Astrocyte (in vitro differentiated cells and primary cell): ENCODE measurements at regions not wholly inside any gene's neighbourhood (a gene's known extent, or its start where the extent isn't known, plus 50 kb on each side); places are given as distances from the start of the nearest gene placed in this dataset.

ENCODE experiments used
- DNase-seq: peaks from one replicate; pipeline ENCODE4 v3.0.0-alpha.2; 2010; ENCODE audit warnings: low read depth
- FAIRE-seq: peaks from 2 replicates; lab custom pipeline; 2011; peaks lifted over from hg19 to GRCh38; lab: Jason Lieb, UNC
- H2AFZ ChIP-seq: 2 replicates; pipeline ENCODE4 v1.6.0; 2012; ENCODE audit warnings: low read depth, low read length, inconsistent platforms
- H3K27ac ChIP-seq: 2 replicates; pipeline ENCODE4 v1.5.1; 2011; ENCODE audit warnings: low read depth, low read length, inconsistent platforms
- H3K27me3 ChIP-seq: 2 replicates; pipeline ENCODE4 v1.6.0; 2011; ENCODE audit warnings: low read length, inconsistent platforms; ENCODE audit not compliant: insufficient read depth
- H3K36me3 ChIP-seq: 2 replicates; pipeline ENCODE4 v1.5.1; 2011; ENCODE audit warnings: low read length, inconsistent platforms; ENCODE audit not compliant: insufficient read depth
- H3K4me1 ChIP-seq: 2 replicates; pipeline ENCODE4 v1.5.1; 2011; ENCODE audit warnings: low read length, inconsistent platforms; ENCODE audit not compliant: insufficient read depth
- H3K4me2 ChIP-seq: 2 replicates; pipeline ENCODE4 v1.6.0; 2012; ENCODE audit warnings: low read length, inconsistent platforms
- H3K4me3 ChIP-seq: 2 replicates; pipeline ENCODE4 v1.5.1; 2011; ENCODE audit warnings: low read depth, mild to moderate bottlenecking, low read length, inconsistent platforms; ENCODE audit not compliant: insufficient read depth
- H3K79me2 ChIP-seq: 2 replicates; pipeline ENCODE4 v1.6.0; 2012; ENCODE audit warnings: mild to moderate bottlenecking, low read length, inconsistent platforms; ENCODE audit not compliant: insufficient read depth
- H3K9ac ChIP-seq: 2 replicates; pipeline ENCODE4 v1.6.0; 2012; ENCODE audit warnings: mild to moderate bottlenecking, low read length, inconsistent platforms
- H3K9me3 ChIP-seq: 2 replicates; pipeline ENCODE4 v1.5.1; 2012; ENCODE audit warnings: low read depth, mild to moderate bottlenecking, low read length, inconsistent platforms; ENCODE audit not compliant: insufficient read depth
- H4K20me1 ChIP-seq: 2 replicates; pipeline ENCODE4 v1.6.0; 2012; ENCODE audit warnings: low read length, inconsistent platforms; ENCODE audit not compliant: insufficient read depth
- H3K27ac Mint-ChIP-seq: one replicate; pipeline ENCODE4 v1.8.0; 2021; ENCODE audit warnings: mild to moderate bottlenecking, mixed read lengths; ENCODE audit not compliant: unreplicated experiment
- H3K27me3 Mint-ChIP-seq: one replicate; pipeline ENCODE4 v1.8.0; 2021; ENCODE audit warnings: low read depth, mixed read lengths; ENCODE audit not compliant: unreplicated experiment
- H3K36me3 Mint-ChIP-seq: one replicate; pipeline ENCODE4 v1.8.0; 2021; ENCODE audit warnings: low read depth, mixed read lengths; ENCODE audit not compliant: unreplicated experiment
- H3K4me1 Mint-ChIP-seq: one replicate; pipeline ENCODE4 v1.8.0; 2021; ENCODE audit warnings: low read depth, mixed read lengths; ENCODE audit not compliant: unreplicated experiment
- H3K4me3 Mint-ChIP-seq: one replicate; pipeline ENCODE4 v1.8.0; 2021; ENCODE audit warnings: mild to moderate bottlenecking, moderate library complexity, mixed read lengths; ENCODE audit not compliant: unreplicated experiment
- H3K9me3 Mint-ChIP-seq: one replicate; pipeline ENCODE4 v1.8.0; 2021; ENCODE audit warnings: mild to moderate bottlenecking, mixed read lengths; ENCODE audit not compliant: unreplicated experiment
- EZH2 ChIP-seq: IDR thresholded peaks from 2 replicates; pipeline ENCODE4 v1.6.1; 2012; ENCODE audit warnings: mild to moderate bottlenecking, low read length, inconsistent platforms; ENCODE audit not compliant: insufficient read depth
- TF ChIP-seq, protein P1 (sequence below): IDR thresholded peaks from 2 replicates; pipeline ENCODE4 v1.5.1; 2011; ENCODE audit warnings: low read depth, mild to moderate bottlenecking, inconsistent platforms, low read length, moderate library complexity; ENCODE audit not compliant: insufficient read depth

DNA sequence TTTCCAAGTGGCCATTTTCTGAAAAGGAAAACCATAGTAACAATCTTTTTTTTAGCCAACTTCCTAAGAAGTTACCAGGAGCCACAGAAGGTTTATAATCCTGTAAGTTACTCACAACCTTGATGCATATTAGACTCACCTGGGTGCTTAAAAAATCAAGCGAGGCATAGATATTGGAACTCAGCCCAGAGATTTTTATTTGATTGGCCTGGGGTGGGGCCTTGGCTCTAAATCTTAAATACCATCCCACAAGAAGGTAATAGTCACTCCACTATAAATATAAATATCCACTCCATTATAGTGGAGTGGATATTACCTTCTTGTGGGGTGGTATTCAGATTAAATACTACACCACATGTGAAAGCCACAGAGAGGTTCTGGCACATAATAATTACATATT is 429.6 kb downstream of the RFC3 start:
- H3K4me1 ChIP-seq = no peaks in the 10 kb centered on the region
- H3K4me3 ChIP-seq = no peak overlapping the region
- TF ChIP-seq, protein P1, sequence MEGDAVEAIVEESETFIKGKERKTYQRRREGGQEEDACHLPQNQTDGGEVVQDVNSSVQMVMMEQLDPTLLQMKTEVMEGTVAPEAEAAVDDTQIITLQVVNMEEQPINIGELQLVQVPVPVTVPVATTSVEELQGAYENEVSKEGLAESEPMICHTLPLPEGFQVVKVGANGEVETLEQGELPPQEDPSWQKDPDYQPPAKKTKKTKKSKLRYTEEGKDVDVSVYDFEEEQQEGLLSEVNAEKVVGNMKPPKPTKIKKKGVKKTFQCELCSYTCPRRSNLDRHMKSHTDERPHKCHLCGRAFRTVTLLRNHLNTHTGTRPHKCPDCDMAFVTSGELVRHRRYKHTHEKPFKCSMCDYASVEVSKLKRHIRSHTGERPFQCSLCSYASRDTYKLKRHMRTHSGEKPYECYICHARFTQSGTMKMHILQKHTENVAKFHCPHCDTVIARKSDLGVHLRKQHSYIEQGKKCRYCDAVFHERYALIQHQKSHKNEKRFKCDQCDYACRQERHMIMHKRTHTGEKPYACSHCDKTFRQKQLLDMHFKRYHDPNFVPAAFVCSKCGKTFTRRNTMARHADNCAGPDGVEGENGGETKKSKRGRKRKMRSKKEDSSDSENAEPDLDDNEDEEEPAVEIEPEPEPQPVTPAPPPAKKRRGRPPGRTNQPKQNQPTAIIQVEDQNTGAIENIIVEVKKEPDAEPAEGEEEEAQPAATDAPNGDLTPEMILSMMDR = no peak
- no peak for TF ChIP-seq EZH2
- Mint-ChIP-seq H3K9me3 (no peaks in the 10 kb centered on the region), H3K4me1 (no peaks in the 10 kb centered on the region), H3K27ac (no peak overlapping the region), H3K36me3 (no peaks in the 10 kb centered on the region), H3K4me3 (no peak overlapping the region), H3K27me3 (no peaks in the 10 kb centered on the region)
- H3K9me3 ChIP-seq = no peaks in the 10 kb centered on the region
- H3K9ac ChIP-seq = no peak overlapping the region
- H4K20me1 ChIP-seq = no peaks in the 10 kb centered on the region
- no peaks in the 10 kb centered on the region for H3K79me2 ChIP-seq
- no peak for FAIRE-seq
- DNase-seq = no peak
- no peak overlapping the region for H3K27ac ChIP-seq
- H2AFZ ChIP-seq = no peak overlapping the region
- H3K36me3 ChIP-seq = no peaks in the 10 kb centered on the region
- H3K27me3 ChIP-seq = no peaks in the 10 kb centered on the region
- H3K4me2 ChIP-seq = no peak overlapping the region

- DNase-seq (no peak), FAIRE-seq (no peak)
- Mint-ChIP-seq H3K36me3 (no peaks in the 10 kb centered on the region), H3K4me1 (no peaks in the 10 kb centered on the region), H3K27me3 (no peaks in the 10 kb centered on the region), H3K4me3 (no peak overlapping the region), H3K27ac (no peak overlapping the region), H3K9me3 (no peaks in the 10 kb centered on the region)
- Histone ChIP-seq H2AFZ (no peak overlapping the region), H3K27ac (no peak overlapping the region), H3K9ac (no peak overlapping the region), H3K4me1 (no peaks in the 10 kb centered on the region), H3K4me2 (no peak overlapping the region), H3K36me3 (no peaks in the 10 kb centered on the region), H3K9me3 (no peaks in the 10 kb centered on the region), H4K20me1 (no peaks in the 10 kb centered on the region), H3K79me2 (no peaks in the 10 kb centered on the region), H3K27me3 (no peaks in the 10 kb centered on the region), H3K4me3 (no peak overlapping the region)
- TF ChIP-seq EZH2 = no peak
- TF ChIP-seq, protein P1 = no peak
These were observed 431.6 kb downstream of the RFC3 start for GRCh38 chr13:34249546-34250039.

GRCh38 chr13:34250151-34250670 is 432.3 kb downstream of the RFC3 start:
- no peak overlapping the region for H2AFZ ChIP-seq
- no peak overlapping the region for H3K4me2 ChIP-seq
- no peak overlapping the region for H3K4me3 ChIP-seq
- TF ChIP-seq EZH2 = no peak
- TF ChIP-seq, protein P1 = no peak
- Mint-ChIP-seq H3K4me3 (no peak overlapping the region), H3K9me3 (peaks cover 2% of the 10 kb centered on the region), H3K4me1 (no peaks in the 10 kb centered on the region), H3K27me3 (no peaks in the 10 kb centered on the region), H3K27ac (no peak overlapping the region), H3K36me3 (no peaks in the 10 kb centered on the region)
- no peak for FAIRE-seq
- peak; percentile 65 for DNase-seq
- no peak overlapping the region for H3K9ac ChIP-seq
- H3K36me3 ChIP-seq = no peaks in the 10 kb centered on the region
- no peaks in the 10 kb centered on the region for H3K9me3 ChIP-seq
- H3K79me2 ChIP-seq = no peaks in the 10 kb centered on the region
- H3K27me3 ChIP-seq = no peaks in the 10 kb centered on the region
- H3K27ac ChIP-seq = no peak overlapping the region
- no peaks in the 10 kb centered on the region for H3K4me1 ChIP-seq
- H4K20me1 ChIP-seq = no peaks in the 10 kb centered on the region
